Glomerular endothelial cell (primary cell): ENCODE measurements at regions not wholly inside any gene's neighbourhood (a gene's known extent, or its start where the extent isn't known, plus 50 kb on each side); places are given as distances from the start of the nearest gene placed in this dataset.

Experiments used
- DNase-seq: peaks from one replicate; pipeline ENCODE4 v3.0.0-alpha.2; 2011; ENCODE audit warnings: low read depth, low spot score; ENCODE audit errors: extremely low read depth

GRCh38 chr2:111219285-111219684 lies 98.6 kb downstream of the BCL2L11 start:
- DNase-seq: no peak

DNA sequence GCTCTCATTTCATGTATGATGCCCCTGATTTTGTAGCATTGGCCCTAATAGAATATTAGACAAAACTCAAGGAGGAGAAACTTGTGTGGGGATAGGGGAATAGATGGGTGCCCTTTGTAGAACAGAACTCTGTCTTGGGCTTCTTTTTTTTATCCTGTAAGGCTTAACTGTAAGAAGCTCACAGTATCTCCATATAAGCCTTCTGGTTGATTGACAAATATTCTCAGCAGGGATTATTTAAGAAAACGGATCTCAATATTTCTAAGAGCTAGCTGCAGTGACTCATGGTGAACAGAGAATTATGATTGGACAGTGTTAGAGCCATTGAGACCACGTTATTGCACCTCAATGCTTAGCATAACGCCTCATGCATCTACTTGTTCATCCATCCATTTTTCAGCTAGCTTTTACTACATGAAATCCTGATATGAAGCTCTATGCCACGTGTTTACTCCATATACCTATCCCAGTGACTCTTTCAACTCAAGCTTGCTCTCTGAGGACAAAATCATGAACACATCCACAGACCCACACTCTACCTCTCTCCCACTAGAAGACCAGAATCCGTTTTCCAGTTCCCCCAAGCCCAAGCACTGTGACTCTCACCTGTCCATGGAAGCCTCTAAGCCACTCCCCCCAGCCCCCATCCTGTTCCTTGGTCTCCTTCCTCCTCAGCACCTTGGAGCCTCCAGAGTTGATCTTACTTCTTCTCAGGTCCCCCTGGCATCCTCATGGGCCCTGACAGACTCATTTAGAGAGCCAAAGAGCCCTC lies 99.2 kb downstream of the BCL2L11 start:
- DNase-seq: no peak

GRCh38 chr2:111220962-111221361 lies 100.2 kb downstream of the BCL2L11 start:
- no peak for DNase-seq

DNA sequence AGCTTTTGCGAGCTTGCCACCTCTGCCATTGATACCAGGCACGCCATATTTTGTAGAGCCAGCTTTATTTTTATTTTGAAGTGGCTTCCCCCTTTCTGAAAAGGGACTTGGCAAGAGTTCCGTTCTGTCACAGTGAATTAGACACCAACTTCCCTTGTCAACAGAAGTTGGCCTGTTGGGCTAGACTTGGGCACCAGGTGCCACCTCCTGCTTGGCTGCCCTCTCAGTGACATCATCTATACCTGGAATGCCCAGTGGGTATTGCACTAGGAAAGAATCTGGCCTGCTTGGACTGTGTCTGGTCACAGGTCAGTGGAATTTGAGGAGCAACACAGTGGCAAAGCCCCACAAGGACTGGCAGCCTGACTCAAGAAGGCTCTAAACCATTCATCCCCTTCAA lies 101.0 kb downstream of the BCL2L11 start:
- no peak for DNase-seq

DNA sequence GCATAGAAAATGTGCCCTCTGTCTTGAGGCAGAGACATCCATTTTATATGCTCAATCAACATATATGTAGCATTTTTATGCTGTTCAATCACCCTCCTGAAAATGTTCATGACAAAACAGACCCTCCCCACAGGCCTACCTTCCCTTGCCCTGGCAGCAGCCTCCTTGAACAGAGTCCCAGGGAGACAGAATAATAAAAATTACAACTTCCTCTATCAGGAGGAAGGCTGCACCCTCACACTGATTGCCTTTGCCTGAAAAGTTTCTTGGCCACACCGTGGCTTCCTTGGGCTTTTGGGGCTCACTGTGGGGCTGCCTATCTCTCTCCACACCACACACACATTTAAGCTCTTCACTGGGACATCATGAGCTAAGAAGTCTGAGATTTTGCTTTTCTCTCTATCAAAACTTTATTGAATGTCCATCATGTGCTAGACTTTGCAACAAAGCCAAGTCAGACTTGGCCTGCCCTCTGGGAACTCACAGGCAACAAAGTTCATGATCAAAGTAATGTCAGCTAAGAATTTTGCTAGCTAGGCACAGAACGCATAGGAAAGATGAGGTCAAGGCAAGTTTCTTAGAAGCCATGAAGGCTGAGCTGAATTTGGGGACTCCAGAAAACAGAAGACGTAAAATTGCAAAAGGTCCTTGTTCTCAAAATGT lies 101.6 kb downstream of the BCL2L11 start:
- DNase-seq: no peak

GRCh38 chr2:111225856-111226255 lies 105.1 kb downstream of the BCL2L11 start:
- DNase-seq: no peak

- no peak for DNase-seq
Observed at GRCh38 chr2:111226876-111227700, 106.4 kb downstream of the BCL2L11 start.

DNA sequence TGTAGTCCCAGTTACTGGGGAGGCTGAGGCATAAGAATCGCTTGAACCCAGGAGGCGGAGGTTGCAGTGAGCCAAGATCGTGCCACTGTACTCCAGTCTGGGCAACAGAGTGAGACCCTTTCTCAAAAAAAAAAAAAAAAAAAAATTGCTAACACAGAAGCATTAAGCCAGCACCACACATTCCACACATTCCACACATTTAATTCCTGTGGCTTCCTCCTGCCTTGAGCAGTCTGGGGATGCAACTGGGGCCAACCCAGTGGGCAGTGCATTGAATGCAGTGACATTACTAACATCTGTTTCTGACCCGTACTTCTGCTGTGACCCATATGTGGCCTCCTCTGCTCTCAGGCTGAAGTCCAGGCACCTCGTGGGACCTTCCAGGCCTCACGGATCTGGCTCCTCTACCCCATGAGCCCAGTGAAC lies 107.0 kb downstream of the BCL2L11 start:
- no peak for DNase-seq

DNA sequence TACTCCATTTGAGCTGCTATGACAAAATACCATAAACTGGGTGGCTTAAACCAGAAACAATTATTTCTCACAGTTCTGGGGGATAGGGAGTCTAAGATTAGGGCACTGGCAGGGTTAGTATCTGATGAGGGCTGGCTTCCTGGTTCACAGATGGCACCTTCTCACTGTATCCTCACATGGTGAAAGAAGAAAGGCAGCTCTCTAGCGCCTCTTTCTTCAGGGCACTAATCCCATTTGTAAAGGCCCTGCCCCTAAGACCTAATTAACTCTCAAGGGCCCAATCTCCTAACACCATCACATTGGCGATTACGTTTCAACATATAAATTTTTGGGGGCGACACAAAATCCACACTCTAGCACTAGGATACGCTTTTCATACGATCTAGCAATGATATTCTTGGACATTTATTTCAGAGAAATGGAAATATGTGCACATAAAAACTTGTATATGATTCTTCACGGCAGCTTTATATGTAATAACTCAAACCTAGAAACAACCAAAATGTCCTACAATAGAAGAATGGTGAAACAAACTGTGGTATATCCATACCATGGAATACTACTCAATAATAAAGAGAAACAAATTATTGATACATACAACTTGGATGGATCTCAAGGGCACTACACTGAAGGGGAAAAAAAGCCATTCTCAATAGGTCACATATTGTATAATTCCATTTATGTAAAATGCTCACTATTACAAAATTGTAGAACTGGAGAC lies 111.0 kb downstream of the BCL2L11 start:
- DNase-seq: no peak

DNA sequence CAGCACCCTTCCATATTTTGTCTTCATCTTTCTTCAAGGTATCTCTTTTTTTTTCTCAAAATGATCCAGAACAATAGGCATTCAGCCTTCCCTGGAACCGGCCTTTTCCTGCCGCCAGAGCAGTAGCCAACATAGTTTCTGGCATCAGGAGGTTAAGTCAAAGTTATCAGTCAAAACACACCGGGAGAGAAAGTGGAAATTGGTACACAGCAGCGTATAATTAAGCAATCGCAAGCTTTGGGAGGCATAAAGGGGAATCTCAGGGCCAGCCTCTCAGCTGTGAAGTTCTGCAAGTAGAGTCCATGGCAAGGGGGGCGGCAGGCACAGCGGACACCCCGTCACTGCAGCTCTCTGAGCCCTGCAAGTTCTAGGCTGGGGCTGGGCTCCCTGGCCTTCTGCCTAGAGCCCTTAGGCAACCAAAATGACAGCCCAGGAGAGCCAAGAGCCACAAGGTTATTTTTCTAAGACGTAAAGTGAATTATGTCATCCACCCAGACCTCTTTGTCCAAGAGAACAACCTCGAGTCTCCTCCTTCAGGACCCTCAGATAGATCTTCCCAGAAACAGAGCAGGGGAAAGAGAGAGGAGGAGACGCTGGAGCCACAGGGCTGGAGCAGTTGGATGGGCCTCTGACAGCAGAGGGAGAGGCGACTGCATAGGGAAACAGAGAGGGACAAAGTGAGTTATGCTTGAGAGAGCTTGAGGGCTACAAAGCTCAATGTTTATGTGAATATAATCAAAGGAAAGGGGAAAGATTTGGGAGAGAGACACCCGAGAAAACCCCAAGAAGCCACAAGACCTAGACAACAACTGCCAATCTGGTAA lies 114.7 kb downstream of the BCL2L11 start:
- DNase-seq: no peak

DNA sequence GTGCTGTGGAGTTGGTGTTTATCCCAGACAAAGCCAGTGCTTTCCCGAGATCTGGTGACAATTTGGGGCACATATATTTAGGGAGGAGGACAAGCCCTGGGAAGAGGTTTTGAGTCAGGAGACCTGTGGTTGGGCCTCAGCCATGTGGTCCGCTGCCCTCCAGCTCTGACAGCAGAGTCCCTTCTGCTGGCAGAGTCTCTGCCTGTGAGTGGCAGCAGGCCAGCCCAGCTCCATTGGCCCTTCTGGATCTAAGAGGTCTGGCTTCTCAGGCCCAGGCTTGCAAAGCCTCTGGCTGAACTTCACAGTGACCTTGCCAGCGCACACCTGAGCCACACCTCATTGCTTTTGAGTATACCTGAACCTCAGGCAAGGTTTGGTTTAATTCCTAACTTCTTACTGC lies 115.3 kb downstream of the BCL2L11 start:
- no peak for DNase-seq

DNA sequence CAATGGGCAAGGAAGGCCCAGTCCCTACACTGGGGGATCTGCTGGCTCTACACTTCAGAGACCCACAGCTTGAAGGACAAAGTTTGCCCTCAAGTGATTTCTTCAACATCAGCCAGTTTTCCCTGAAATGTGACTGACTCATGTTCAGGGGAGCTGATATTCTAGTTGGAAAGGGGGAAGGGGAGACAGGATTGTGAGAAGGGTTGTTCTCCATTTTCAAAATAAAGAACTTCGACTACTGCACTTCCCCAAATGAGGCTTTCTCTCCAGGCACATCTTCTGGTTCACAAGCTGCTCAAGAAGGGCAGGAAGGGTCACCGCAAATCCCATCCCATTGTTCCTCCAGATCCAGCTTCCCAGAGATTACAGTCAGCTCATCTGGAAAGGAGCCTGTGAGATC lies 117.6 kb downstream of the BCL2L11 start:
- DNase-seq: no peak

DNA sequence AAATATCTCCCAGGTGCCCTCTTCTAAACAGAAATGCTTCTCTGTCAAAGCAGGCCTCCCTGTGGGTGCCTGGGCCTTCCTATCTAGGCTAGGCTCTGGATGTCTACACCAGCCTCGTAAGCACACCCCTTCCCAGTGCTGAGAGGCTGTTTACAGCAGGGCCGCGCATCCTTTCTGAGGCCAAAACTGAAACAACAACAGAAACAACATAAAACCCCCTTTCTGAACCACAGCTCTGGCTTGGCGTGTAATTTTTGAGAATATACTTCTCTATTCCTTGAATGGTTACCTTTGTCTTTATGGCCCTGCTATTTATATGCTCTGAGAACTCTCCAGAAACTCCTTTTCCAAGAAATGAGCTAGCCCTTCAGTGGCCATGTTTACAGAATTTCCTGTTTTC lies 118.4 kb downstream of the BCL2L11 start:
- no peak for DNase-seq

GRCh38 chr2:111239581-111240249 lies 119.0 kb downstream of the BCL2L11 start:
- no peak for DNase-seq

DNA sequence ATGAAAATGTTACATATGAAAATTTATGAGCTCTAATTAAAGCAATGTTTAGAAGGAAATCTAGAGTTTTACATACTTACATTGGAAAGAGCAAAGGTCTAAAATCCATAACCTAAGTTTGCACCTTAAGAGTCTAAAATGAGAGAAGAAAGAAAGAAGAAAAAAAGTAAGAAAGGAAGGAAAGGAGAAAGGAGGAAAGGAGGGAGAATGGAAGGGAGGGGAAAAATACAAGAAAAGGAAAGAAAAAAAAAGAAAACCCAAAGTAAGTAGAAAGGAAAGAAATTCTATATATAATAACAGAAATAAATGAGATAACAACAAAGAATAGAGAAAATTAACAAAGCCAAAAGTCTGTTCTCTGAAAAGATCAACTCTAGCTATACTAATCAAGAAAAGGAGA lies 122.6 kb downstream of the BCL2L11 start:
- DNase-seq: no peak

- no peak for DNase-seq
Observed at GRCh38 chr2:111244864-111245263, 124.2 kb downstream of the BCL2L11 start.

DNA sequence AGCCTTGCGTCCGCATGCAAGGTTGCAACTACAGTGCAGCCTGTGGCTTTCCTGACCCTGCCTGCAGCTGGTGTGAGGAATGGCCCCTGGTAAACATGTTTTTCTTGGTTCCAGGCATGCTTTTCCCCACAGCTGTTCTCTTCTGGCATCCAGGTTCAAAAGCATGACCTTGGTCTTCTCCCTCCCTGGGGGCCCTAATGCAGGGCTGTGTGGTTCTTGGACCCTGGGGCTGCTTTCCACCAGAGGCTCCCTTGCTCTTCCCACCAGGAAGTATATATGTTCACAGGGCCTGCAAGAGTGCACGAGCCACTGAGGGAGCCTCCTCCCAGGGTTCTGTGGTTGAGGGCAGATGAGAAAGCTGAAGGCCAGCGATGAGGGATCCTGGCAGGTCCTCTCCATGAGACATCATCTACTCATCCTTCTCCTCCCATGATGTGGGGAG lies 125.9 kb downstream of the BCL2L11 start:
- DNase-seq: no peak

- DNase-seq: no peak
Observed at GRCh38 chr2:111247491-111247890, 126.8 kb downstream of the BCL2L11 start.

- DNase-seq: no peak
Observed at GRCh38 chr2:111249806-111250205, 129.1 kb downstream of the BCL2L11 start.
